Endothelial cell of umbilical vein (primary cell): ENCODE measurements at regions not wholly inside any gene's neighbourhood (a gene's known extent, or its start where the extent isn't known, plus 50 kb on each side); places are given as distances from the start of the nearest gene placed in this dataset.

ENCODE experiments used
- BruUV-seq: library from RNA; stranded (reverse); fragments of 400-500 nt; replicated peaks from 2 replicates; lab custom pipeline; 2021; lab: Mats Ljungman, UMichigan
- CTCF ChIA-PET: fragments of 300-600, 350-600 bp; sonication (Branson Sonifier 250); formaldehyde crosslinking; loops from one replicate; lab custom pipeline; 2021; ENCODE audit warnings: antibody characterized with exemption, inconsistent platforms; lab: Charles Lee
- POLR2A ChIA-PET: fragments of 300-600, 350-600 bp; sonication (Branson Sonifier 250); formaldehyde crosslinking; loops from one replicate; lab custom pipeline; 2021; ENCODE audit warnings: antibody characterized with exemption, inconsistent platforms; lab: Charles Lee
- DNase-seq: peaks from one replicate; pipeline ENCODE4 v3.0.0-alpha.2; 2011; ENCODE audit warnings: low read depth, low spot score
- FAIRE-seq: peaks from 2 replicates; lab custom pipeline; 2011; peaks lifted over from hg19 to GRCh38; lab: Jason Lieb, UNC
- H2AFZ ChIP-seq: 2 replicates; pipeline ENCODE4 v1.6.0; 2012; ENCODE audit warnings: low read depth, low read length, control low read depth, inconsistent platforms
- H3K27ac ChIP-seq: 2 replicates; pipeline ENCODE4 v1.5.1; 2011; ENCODE audit warnings: low read depth, mild to moderate bottlenecking, control low read depth, low read length, moderate library complexity; ENCODE audit not compliant: insufficient read depth
- H3K27me3 ChIP-seq, 2 experiments: 2 replicates each; pipeline versions ENCODE4 v1.6.0 to v1.6.1; 2011; ENCODE audit warnings: low read length in 2 of 2, mixed read lengths in 1 of 2; ENCODE audit not compliant: control insufficient read depth in 2 of 2, insufficient read depth in 2 of 2
- H3K36me3 ChIP-seq, 2 experiments: 2 replicates in 1 of 2; 3 replicates in 1 of 2; pipeline ENCODE4 v1.5.1; 2011; ENCODE audit warnings: low read length in 2 of 2, mild to moderate bottlenecking in 1 of 2, moderate library complexity in 1 of 2; ENCODE audit not compliant: control insufficient read depth in 2 of 2, insufficient read depth in 2 of 2; ENCODE audit errors: extremely low read depth in 1 of 2
- H3K4me1 ChIP-seq: 3 replicates; pipeline ENCODE4 v1.5.1; 2011; ENCODE audit warnings: mild to moderate bottlenecking, low read length; ENCODE audit not compliant: control insufficient read depth, insufficient read depth; ENCODE audit errors: extremely low read depth
- H3K4me2 ChIP-seq: 2 replicates; pipeline ENCODE4 v1.6.1; 2011; ENCODE audit warnings: low read length, control low read depth, mixed read lengths; ENCODE audit not compliant: insufficient read depth
- H3K4me3 ChIP-seq, 3 experiments: fragments of 200-600 bp in 1 of 3; sonication (generic), shearing (Covaris generic) in 1 of 3; replicated peaks in 1 of 3; 2 replicates each; pipeline ENCODE4 v1.5.1; 2011 to 2016; ENCODE audit warnings: control low read depth in 3 of 3, low read length in 3 of 3, mild to moderate bottlenecking in 2 of 3, inconsistent platforms in 1 of 3, low read depth in 1 of 3, moderate library complexity in 1 of 3; ENCODE audit not compliant: insufficient read depth in 1 of 3
- H3K79me2 ChIP-seq: 2 replicates; pipeline ENCODE4 v1.6.0; 2012; ENCODE audit warnings: low read length, inconsistent platforms; ENCODE audit not compliant: control insufficient read depth, insufficient read depth
- H3K9ac ChIP-seq: replicated peaks from 2 replicates; pipeline ENCODE3; 2011; ENCODE audit warnings: low read length, control low read depth; ENCODE audit not compliant: insufficient read depth; ENCODE audit errors: extremely low read depth
- H3K9me1 ChIP-seq: replicated peaks from 3 replicates; pipeline ENCODE4 v1.6.0; 2011; ENCODE audit warnings: mild to moderate bottlenecking, low read length; ENCODE audit not compliant: control insufficient read depth, insufficient read depth; ENCODE audit errors: extremely low read depth
- H3K9me3 ChIP-seq: replicated peaks from 2 replicates; pipeline ENCODE4 v1.5.1; 2012; ENCODE audit warnings: low read length, inconsistent platforms; ENCODE audit not compliant: control insufficient read depth, insufficient read depth
- H4K20me1 ChIP-seq: replicated peaks from 2 replicates; pipeline ENCODE3; 2011; ENCODE audit warnings: mild to moderate bottlenecking, low read length; ENCODE audit not compliant: control insufficient read depth, insufficient read depth; ENCODE audit errors: extremely low read depth
- CTCF ChIP-seq, 2 donors: IDR thresholded peaks; 1 replicate in 1 of 2; 2 replicates in 1 of 2; pipeline ENCODE4 v1.5.1; 2011; ENCODE audit warnings: low read length in 2 of 2, mild to moderate bottlenecking in 2 of 2, moderate library complexity in 2 of 2, control low read depth in 1 of 2, inconsistent platforms in 1 of 2, low read depth in 1 of 2; ENCODE audit not compliant: insufficient read depth in 1 of 2; ENCODE audit errors: extremely low read depth in 1 of 2
- EZH2 ChIP-seq: IDR thresholded peaks from 2 replicates; pipeline ENCODE4 v1.6.1; 2012; ENCODE audit warnings: borderline replicate concordance, low read depth, mild to moderate bottlenecking, moderate library complexity, low read length, inconsistent platforms; ENCODE audit not compliant: severe bottlenecking
- FOS ChIP-seq: IDR thresholded peaks from 2 replicates; pipeline ENCODE4 v1.6.1; 2011; ENCODE audit warnings: mild to moderate bottlenecking, low read length, moderate library complexity, borderline replicate concordance; ENCODE audit not compliant: insufficient read depth
- GATA2 ChIP-seq: IDR thresholded peaks from 2 replicates; pipeline ENCODE4 v1.7.0; 2011; ENCODE audit warnings: low read depth, mild to moderate bottlenecking, moderate library complexity, mixed read lengths, low read length; ENCODE audit not compliant: insufficient read length, insufficient read depth
- JUN ChIP-seq: IDR thresholded peaks from 2 replicates; pipeline ENCODE4 v1.6.1; 2011; ENCODE audit warnings: borderline replicate concordance, low read depth; ENCODE audit not compliant: insufficient read length, insufficient read depth
- MAX ChIP-seq: IDR thresholded peaks from 2 replicates; pipeline ENCODE4 v1.6.1; 2011; ENCODE audit not compliant: insufficient read depth, insufficient read length
- MYC ChIP-seq: IDR thresholded peaks from one replicate; pipeline ENCODE4 v1.6.1; 2011; ENCODE audit warnings: mild to moderate bottlenecking, low read depth, low read length
- POLR2A ChIP-seq: IDR thresholded peaks from 2 replicates; pipeline ENCODE4 v1.6.1; 2012; ENCODE audit warnings: low read depth, mild to moderate bottlenecking, control low read depth, low read length
- POLR2AphosphoS5 ChIP-seq: IDR thresholded peaks from 2 replicates; pipeline ENCODE4 v1.6.1; 2012; ENCODE audit warnings: low read depth, mild to moderate bottlenecking, control low read depth, low read length, moderate library complexity; ENCODE audit not compliant: insufficient read depth
- dilution Hi-C: fragments of 300-500 bp; cut with MboI; formaldehyde crosslinking; loops from one replicate; pipeline ENCODE4 v1.15.0; 2019; ENCODE audit warnings: low sequenced_read_pairs; ENCODE audit not compliant: extremely low pct_ligation_motif_present
- intact Hi-C: fragments of 100-400 bp; cut with micrococcal nuclease; formaldehyde crosslinking; loops from one replicate; pipeline ENCODE4 v1.10.0; 2022

- Histone ChIP-seq H3K79me2 (no peaks in the 10 kb centered on the region), H3K9ac (no peak overlapping the region), H2AFZ (no peak overlapping the region), H3K27ac (no peak overlapping the region), H3K4me2 (no peak overlapping the region), H3K9me1 (no peaks in the 10 kb centered on the region), H4K20me1 (no peaks in the 10 kb centered on the region), H3K36me3 (no peaks in the 10 kb centered on the region), H3K4me3 (no peak overlapping the region), H3K9me3 (no peaks in the 10 kb centered on the region), H3K4me1 (no peaks in the 10 kb centered on the region), H3K27me3 (no peaks in the 10 kb centered on the region)
- DNase-seq: no peak
- FAIRE-seq: no peak
- intact Hi-C loops: no loop called here
- ChIA-PET CTCF (no interaction called here), POLR2A (no interaction called here)
- dilution Hi-C loops: no loop called here
- BruUV-seq: no TSS peak
- no peak for TF ChIP-seq MYC
- no peak for TF ChIP-seq POLR2AphosphoS5
- no peak for TF ChIP-seq MAX
- no peak for TF ChIP-seq JUN
- no peak for TF ChIP-seq POLR2A
- TF ChIP-seq FOS: no peak
- no peak for TF ChIP-seq GATA2
- no peak for TF ChIP-seq CTCF (IDR thresholded peaks at IDR 0.05; ENCODE audit: extremely low read depth in 1 of 2, insufficient read depth in 1 of 2, low read depth in 1 of 2, low read length in 2 of 2)
- no peak for TF ChIP-seq EZH2
Observed at GRCh38 chr22:47369020-47369419, 606.6 kb downstream of the TBC1D22A start.
